CD4-positive, alpha-beta T cell (primary cell): ENCODE measurements at regions not wholly inside any gene's neighbourhood (a gene's known extent, or its start where the extent isn't known, plus 50 kb on each side); places are given as distances from the start of the nearest gene placed in this dataset.

ENCODE experiments used
- ATAC-seq: fragments of 200-7000 bp; cut with Tn5 transposase; one replicate; pipeline ENCODE4 v1.10.0; 2022; ENCODE audit warnings: mild to moderate bottlenecking; ENCODE audit not compliant: poor library complexity
- CTCF ChIA-PET: fragments of 350-600 bp; sonication (Branson Sonifier 250); formaldehyde crosslinking; loops from one replicate; lab custom pipeline; 2021; ENCODE audit warnings: antibody characterized with exemption, inconsistent platforms; lab: Charles Lee
- POLR2A ChIA-PET: fragments of 350-600 bp; sonication (Branson Sonifier 250); formaldehyde crosslinking; loops from one replicate; lab custom pipeline; 2021; ENCODE audit warnings: antibody characterized with exemption, inconsistent platforms; lab: Charles Lee
- DNase-seq, 14 experiments: peaks; one replicate each; pipeline ENCODE4 v3.0.0-alpha.2; 2013 to 2020; ENCODE audit warnings: mixed read lengths in 2 of 14
- H3K27ac ChIP-seq, 2 donors: one replicate each; pipeline versions ENCODE4 v1.5.1 to v1.7.0; 2013; ENCODE audit warnings: low read length in 2 of 2, low read depth in 1 of 2, mild to moderate bottlenecking in 1 of 2
- H3K27me3 ChIP-seq, 2 experiments: 1 replicate in 1 of 2; 2 replicates in 1 of 2; pipeline versions ENCODE4 v1.6.1 to v1.7.0; 2013; ENCODE audit warnings: low read length in 2 of 2, control low read depth in 1 of 2, mild to moderate bottlenecking in 1 of 2, moderate library complexity in 1 of 2; ENCODE audit not compliant: insufficient read depth in 2 of 2, control insufficient read depth in 1 of 2
- H3K36me3 ChIP-seq: one replicate; pipeline ENCODE4 v1.6.1; 2013; ENCODE audit warnings: low read length, control low read depth; ENCODE audit not compliant: insufficient read depth
- H3K4me1 ChIP-seq: one replicate; pipeline ENCODE4 v1.6.1; 2013; ENCODE audit warnings: low read length, control low read depth; ENCODE audit not compliant: insufficient read depth
- H3K4me3 ChIP-seq: one replicate; pipeline ENCODE4 v1.5.1; 2013; ENCODE audit warnings: mild to moderate bottlenecking, low read length, moderate library complexity
- H3K9me3 ChIP-seq, 2 experiments: 1 replicate in 1 of 2; 2 replicates in 1 of 2; pipeline versions ENCODE4 v1.6.1 to v1.7.0; 2013; ENCODE audit warnings: low read length in 2 of 2, mild to moderate bottlenecking in 2 of 2, control low read depth in 1 of 2, moderate library complexity in 1 of 2; ENCODE audit not compliant: control insufficient read depth in 1 of 2, insufficient read depth in 1 of 2
- H3K27ac Mint-ChIP-seq: one replicate; pipeline ENCODE4 v1.8.0; 2020; ENCODE audit warnings: mixed read lengths
- H3K27me3 Mint-ChIP-seq: one replicate; pipeline ENCODE4 v1.8.0; 2021; ENCODE audit warnings: mixed read lengths
- H3K36me3 Mint-ChIP-seq: one replicate; pipeline ENCODE4 v1.8.0; 2021; ENCODE audit warnings: low read depth, mixed read lengths
- H3K4me1 Mint-ChIP-seq: one replicate; pipeline ENCODE4 v1.8.0; 2021; ENCODE audit warnings: low read depth, mixed read lengths
- H3K4me3 Mint-ChIP-seq: one replicate; pipeline ENCODE4 v1.8.0; 2020; ENCODE audit warnings: mild to moderate bottlenecking, mixed read lengths
- H3K9me3 Mint-ChIP-seq: one replicate; pipeline ENCODE4 v1.8.0; 2020; ENCODE audit warnings: mixed read lengths
- intact Hi-C, 2 experiments: fragments of 100-400 bp; cut with DNase I in 1 of 2; cut with micrococcal nuclease in 1 of 2; formaldehyde crosslinking; loops; one replicate each; pipeline versions ENCODE4 v1.15.1 to v1.9.0; 2023 to 2025; cut with DNase I, micrococcal nuclease
- TF ChIP-seq, protein P1 (sequence below): fragments of 200-600 bp; IDR thresholded peaks from one replicate; pipeline ENCODE4 v1.8.0; 2022; ENCODE audit warnings: antibody characterized with exemption, mild to moderate bottlenecking

DNA sequence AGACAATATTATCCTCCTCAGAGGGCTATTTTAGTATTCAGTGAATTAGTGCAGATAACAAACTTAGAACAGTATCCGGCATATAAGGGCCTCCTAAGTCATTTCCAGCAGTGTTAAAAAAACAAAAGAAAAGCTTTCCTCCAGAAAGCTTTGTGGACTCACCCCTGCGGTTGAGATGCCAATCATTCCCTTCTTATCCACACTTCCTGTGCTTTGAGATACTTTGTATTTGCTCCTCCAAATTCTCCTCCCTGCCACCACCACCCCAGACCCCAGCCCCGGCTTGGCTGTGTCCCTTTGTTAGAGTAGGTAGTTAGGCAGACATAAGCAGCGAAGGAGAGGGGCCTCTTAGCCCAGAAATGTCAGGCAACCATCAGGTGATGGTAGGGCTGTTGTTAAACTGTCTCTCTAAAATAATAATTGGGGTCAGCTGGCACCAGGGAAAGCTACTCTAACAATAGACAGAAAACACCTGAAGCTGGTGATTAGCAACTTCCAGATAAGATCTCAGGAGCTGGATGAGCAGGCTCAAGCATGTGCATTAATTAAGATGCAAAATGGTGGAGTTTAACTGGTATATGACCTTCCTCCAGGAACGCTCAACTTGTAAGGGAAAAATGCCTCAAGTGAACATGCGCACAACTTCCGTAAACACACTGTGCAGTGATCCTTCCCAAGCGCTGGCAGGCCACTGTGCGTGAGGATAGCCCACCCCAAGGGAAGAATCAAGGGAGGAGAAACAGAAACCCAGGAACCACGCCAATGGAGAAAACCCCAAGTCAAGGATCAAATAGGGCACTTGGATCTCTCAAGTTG lies 152.1 kb upstream of the EEA1 start:
- ChIA-PET CTCF (no interaction called here), POLR2A (no interaction called here)
- Mint-ChIP-seq H3K9me3 (peaks cover 2% of the 10 kb centered on the region), H3K4me1 (no peaks in the 10 kb centered on the region), H3K27ac (no peak overlapping the region), H3K4me3 (no peak overlapping the region), H3K36me3 (no peaks in the 10 kb centered on the region), H3K27me3 (no peaks in the 10 kb centered on the region)
- no peak for DNase-seq
- TF ChIP-seq, protein P1, sequence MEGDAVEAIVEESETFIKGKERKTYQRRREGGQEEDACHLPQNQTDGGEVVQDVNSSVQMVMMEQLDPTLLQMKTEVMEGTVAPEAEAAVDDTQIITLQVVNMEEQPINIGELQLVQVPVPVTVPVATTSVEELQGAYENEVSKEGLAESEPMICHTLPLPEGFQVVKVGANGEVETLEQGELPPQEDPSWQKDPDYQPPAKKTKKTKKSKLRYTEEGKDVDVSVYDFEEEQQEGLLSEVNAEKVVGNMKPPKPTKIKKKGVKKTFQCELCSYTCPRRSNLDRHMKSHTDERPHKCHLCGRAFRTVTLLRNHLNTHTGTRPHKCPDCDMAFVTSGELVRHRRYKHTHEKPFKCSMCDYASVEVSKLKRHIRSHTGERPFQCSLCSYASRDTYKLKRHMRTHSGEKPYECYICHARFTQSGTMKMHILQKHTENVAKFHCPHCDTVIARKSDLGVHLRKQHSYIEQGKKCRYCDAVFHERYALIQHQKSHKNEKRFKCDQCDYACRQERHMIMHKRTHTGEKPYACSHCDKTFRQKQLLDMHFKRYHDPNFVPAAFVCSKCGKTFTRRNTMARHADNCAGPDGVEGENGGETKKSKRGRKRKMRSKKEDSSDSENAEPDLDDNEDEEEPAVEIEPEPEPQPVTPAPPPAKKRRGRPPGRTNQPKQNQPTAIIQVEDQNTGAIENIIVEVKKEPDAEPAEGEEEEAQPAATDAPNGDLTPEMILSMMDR, result no peak
- ATAC-seq, result no peak
- Histone ChIP-seq H3K4me1 (no peaks in the 10 kb centered on the region), H3K27ac (no peak overlapping the region), H3K4me3 (no peak overlapping the region), H3K27me3 (no peaks in the 10 kb centered on the region), H3K36me3 (no peaks in the 10 kb centered on the region), H3K9me3 (peaks cover 5 to 6% of the 10 kb centered on the region in 2 experiments)
- intact Hi-C loops, result no loop called here

DNA sequence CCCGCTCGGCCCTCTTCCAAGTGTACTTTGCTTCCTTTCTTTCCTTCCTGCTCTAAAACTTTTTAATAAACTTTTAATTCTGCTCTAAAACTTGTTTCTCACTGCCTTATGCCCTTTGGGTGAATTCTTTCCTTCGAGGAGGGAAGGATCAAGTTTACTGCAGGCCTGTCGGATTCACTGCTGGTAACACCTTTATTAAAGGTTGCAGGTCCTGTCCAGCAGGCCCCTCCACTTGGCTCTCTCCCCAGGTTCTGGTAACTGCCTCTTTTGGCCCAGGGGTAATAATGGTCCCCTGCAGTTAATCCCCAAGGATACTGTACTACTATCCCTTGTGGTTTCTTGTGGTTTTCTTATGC lies 152.7 kb upstream of the EEA1 start:
- Mint-ChIP-seq H3K36me3 (no peaks in the 10 kb centered on the region), H3K9me3 (peaks cover 4% of the 10 kb centered on the region), H3K4me1 (no peaks in the 10 kb centered on the region), H3K27me3 (no peaks in the 10 kb centered on the region), H3K27ac (no peak overlapping the region), H3K4me3 (no peak overlapping the region)
- H3K4me1 ChIP-seq, result no peaks in the 10 kb centered on the region
- no peak overlapping the region for H3K4me3 ChIP-seq
- no peak for ATAC-seq
- TF ChIP-seq, protein P1, result no peak
- H3K27me3 ChIP-seq, result no peaks in the 10 kb centered on the region
- peaks cover 5 to 8% of the 10 kb centered on the region in 2 experiments for H3K9me3 ChIP-seq
- ChIA-PET POLR2A (no interaction called here), CTCF (no interaction called here)
- DNase-seq, result no peak
- H3K36me3 ChIP-seq, result no peaks in the 10 kb centered on the region
- intact Hi-C loops, result no loop called here
- H3K27ac ChIP-seq, result no peak overlapping the region

DNA sequence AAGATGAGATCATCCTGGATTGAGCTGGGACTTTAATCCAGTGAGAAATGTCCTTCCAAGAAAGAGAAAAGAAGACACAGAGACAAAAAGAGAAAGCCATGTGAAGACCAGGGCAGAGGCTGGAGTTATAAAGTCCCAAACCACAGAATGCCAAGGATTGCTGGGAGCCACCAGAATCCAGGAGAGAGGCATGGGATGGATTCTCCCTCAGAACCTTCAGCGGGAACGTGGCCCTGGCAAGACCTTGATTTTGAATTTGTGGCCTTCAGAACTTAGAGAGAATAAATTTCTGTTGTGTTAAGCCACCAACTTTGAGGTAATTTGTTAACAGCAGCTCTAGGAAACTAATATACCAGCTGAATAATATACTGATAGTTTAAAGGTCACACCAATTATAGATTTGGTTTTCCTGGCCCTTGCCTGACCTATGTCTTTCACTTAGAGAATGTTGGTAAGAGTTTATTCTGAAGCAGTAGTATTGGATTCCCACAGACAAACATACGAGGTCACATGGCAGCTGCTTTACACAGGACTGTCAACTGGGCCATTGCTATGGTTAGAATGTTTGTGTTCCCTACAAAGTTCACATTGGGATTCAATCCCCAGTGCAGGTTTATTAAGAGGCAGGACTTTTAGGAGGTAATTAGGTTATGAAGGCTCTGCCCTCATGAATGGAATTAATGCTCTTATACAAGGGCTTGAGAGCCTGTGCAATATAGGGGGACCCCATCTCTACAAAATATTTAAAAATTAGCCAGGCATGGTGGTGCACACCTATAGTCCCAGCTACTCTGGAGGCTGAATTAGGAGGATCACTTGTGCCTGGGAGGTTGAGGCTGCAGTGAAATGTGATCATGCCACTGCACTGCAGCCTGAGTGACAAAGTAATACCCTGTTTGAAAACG lies 156.5 kb upstream of the EEA1 start:
- Histone ChIP-seq H3K27me3 (no peaks in the 10 kb centered on the region), H3K4me1 (no peaks in the 10 kb centered on the region), H3K27ac (no peak overlapping the region), H3K4me3 (no peak overlapping the region), H3K36me3 (no peaks in the 10 kb centered on the region), H3K9me3 (peaks cover 5 to 8% of the 10 kb centered on the region in 2 experiments)
- H3K27me3 Mint-ChIP-seq, result no peaks in the 10 kb centered on the region
- H3K36me3 Mint-ChIP-seq, result no peaks in the 10 kb centered on the region
- intact Hi-C loops, result no loop called here
- no peak overlapping the region for H3K4me3 Mint-ChIP-seq
- TF ChIP-seq, protein P1, result no peak
- no peaks in the 10 kb centered on the region for H3K4me1 Mint-ChIP-seq
- ATAC-seq (no peak), DNase-seq (no peak)
- POLR2A ChIA-PET, result no interaction called here
- H3K9me3 Mint-ChIP-seq, result peaks cover 4% of the 10 kb centered on the region
- CTCF ChIA-PET, result no interaction called here
- no peak overlapping the region for H3K27ac Mint-ChIP-seq
